Stimulated activated CD4-positive, alpha-beta T cell treated with anti-CD3 and anti-CD28 coated beads, Interleukin-2, amount 100 ng/mL, for 48 hours (primary cell): ENCODE measurements at regions not wholly inside any gene's neighbourhood (a gene's known extent, or its start where the extent isn't known, plus 50 kb on each side); places are given as distances from the start of the nearest gene placed in this dataset.

Experiments
- DNase-seq, 2 donors: peaks; one replicate each; pipeline ENCODE4 v3.0.0-alpha.2; 2020

- no peak for DNase-seq
Measured at GRCh38 chr1:29584776-29585175, 348.5 kb downstream of the PTPRU start.

- DNase-seq = no peak
Measured at GRCh38 chr1:29584362-29584761, 348.0 kb downstream of the PTPRU start.

DNA sequence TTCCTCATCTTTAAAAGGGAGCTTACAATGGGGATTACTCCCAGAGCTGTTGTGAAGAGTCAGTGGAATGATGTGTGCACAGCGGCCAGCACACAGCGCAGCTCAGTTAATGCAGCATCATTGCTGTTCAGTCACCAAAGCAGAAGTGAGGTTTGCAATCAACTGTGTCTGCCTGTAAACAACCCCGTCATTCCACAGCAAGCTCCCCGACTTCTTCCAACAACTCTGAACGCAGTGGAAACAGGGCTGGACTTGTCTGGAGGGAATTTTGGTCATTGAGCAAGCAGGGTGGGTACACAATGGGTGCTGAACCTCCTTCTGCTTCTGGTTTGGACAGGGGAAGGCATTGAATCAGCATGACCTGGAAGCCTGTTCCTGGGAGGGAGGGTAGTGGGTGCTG, 347.4 kb downstream of the PTPRU start:
- no peak for DNase-seq

- no peak for DNase-seq
Measured at GRCh38 chr1:29581256-29581655, 344.9 kb downstream of the PTPRU start.

GRCh38 chr1:29579821-29580425, 343.6 kb downstream of the PTPRU start:
- no peak for DNase-seq

DNA sequence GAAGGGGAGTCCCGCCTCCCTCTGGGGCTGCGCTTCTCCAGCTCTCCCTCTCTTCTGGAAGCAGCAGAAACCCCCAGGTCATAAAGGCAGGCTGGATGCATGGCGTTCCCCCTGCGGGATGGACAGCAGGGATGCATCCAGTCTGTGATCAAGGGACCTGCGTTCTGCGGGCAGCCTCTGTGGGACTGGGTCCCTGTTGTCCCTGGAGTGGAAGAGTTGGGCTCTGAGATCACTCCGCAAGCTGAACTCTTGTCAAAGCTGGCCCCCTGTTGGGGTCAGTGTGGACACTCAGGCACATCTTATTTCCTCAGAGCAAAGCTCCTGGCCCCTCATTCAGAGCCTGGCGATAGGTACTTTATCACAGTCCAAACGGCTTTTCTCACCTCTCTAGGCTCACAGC, 341.2 kb downstream of the PTPRU start:
- DNase-seq = no peak

DNA sequence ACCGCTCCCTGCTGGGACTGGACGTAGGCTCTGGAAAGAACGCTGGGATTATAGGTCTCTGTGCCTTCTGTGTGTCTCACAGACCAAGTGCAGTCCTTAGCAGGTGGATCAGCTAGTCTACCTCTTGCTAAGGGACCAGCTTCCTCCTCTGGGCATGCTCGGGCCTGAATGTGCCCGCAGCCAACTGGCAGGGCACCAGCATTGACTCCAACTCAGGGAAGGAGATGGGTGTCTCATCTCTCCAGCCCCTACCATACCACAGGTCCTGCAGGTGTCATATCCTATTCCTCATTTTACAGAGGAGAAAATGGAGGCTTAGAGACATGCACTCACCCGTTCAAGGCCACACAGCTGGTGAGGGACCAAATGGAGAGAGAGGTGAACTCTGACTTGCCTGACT, 340.2 kb downstream of the PTPRU start:
- no peak for DNase-seq

DNA sequence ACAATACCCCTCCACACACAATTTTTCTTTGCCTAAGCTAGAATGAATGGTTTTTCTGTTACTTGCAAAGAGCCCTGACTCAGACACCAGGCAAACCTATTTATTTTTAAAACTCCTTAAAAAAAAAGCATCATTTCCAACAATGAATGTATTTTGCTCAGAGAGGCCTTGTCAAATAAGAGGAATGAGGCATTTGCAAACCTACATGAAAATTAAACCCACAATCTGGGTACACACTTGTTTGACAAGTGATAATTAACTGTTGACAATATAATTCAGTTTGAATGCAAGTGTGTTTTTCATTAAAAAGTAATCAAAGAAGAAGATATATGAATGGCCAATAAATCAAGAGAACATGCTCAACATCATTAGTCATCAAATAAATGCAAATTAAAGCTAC, 339.5 kb downstream of the PTPRU start:
- DNase-seq = no peak

DNA sequence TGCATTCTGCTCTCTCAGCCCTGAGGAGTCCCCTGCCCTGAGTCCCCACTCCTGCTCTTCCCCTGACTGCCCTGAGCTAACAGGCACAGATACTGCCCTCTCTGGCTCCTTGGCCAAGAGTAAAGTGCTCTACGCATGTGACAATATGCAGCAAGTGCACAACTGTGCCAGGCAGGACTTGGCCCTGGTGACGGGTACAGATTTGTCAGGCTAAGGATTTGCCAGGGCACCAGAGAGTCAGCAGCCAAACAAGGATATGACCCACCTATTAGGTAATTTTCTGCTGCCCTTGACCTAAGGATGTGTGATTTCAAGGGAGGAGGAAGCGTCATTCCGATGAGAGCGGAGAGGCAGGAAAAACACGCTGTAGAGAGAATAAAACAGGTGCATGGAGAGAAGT, 339.0 kb downstream of the PTPRU start:
- no peak for DNase-seq

GRCh38 chr1:29574871-29575270, 338.5 kb downstream of the PTPRU start:
- DNase-seq = no peak

DNA sequence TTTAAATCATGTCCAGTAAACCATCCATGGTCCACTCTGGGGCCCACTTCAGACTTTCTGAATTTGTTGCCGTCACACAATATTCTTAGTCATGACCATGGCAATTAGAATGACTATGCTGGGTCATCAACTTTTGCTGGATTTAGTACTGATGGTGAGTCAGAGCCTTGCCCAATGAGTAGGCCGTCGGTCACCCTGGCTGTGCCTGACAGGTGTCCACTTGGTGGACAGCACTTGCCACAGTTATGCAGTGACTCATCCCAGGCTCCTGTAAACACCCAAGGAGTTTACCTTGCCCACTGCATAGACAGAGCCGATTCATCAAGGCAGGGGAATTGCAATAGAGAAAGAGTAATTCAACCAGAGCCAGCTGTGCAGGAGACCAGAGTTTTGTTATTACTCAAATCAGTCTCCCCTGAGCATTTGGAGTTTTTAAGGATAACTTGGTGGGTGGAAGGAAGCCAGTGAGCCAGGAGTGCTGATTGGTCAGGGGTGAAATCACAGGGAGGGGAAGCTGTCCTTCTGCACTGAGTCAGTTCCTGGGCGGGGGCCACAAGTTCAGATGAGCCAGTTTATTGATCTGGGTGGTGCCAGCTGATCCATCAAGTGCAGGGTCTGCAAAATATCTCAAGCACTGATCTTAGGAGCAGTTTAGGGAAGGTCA, 333.8 kb downstream of the PTPRU start:
- no peak for DNase-seq

DNA sequence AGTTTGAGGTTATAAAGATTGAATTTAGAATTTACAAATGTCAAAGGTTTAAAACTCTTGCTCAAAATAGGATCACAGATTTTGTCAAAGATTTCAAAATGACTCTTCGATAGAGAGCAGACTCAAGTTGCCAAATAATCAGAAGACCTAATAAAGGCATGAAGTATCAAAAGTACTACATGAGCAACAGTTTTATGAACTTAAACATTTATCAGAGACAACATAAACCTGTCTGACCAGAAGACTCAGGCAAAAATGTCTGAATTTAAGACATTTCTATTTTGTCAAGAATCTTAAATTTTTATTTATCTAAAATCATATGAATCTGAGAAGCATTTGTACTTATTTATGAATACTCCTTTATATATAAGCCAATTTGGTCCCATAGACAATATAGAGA, 330.9 kb downstream of the PTPRU start:
- DNase-seq = no peak

DNA sequence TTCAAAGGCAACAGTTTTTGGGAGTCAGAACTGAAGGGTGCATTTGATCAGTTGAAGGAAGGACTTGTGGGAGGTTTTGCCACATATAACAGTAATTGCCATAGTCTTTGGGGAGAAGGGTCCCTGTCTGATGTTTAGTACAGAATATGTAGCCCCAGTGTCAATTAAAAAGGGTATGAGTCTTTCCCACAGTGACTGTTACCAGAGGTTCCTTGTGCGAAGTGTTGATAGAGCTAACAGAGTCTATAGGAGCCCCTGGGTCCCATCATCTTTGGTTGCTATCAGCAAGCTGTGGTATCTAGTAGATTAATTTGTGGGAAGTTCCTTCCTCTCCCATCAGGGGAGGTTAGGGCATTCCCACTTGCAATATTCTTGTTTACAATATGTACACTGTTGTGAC, 329.2 kb downstream of the PTPRU start:
- no peak for DNase-seq

DNA sequence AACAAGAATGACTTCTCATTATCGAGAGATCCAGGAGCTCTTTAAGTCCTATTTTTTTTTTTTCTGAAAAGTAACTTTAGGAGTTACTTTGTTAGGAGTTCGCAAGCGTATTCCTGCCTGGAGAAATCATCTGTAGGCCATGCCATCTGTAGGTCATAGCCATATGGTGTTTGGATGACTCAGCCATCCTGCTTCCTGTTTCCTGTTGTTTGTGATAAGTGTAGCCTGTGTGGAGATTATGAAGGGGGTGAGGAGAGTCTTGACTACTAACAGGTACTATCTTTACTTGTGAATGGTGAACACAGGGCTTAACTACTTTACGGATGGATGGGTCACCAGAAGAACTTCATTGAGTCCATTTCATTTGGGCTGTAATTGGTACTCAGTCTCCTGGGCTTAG, 327.2 kb downstream of the PTPRU start:
- no peak for DNase-seq

GRCh38 chr1:29563092-29563491, 326.8 kb downstream of the PTPRU start:
- DNase-seq = no peak

DNA sequence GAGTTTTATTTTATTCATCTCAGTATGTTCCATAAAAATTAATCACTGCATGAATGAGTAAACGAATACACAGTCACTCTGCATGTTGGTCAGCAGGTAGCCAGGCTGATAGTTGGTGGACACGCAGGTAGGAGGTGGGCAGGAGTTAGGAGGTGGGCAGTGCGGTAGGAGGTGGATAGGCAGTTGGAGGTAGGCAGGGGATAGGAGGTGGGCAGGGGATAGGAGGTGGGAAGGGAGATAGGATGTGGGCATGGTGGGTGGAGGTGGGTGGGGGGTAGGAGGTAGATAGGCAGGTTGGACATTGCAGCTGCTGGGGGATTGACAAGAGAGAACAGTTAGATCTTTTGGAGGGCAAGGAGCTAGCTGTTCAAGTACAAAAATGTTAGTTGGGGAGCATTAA, 322.7 kb downstream of the PTPRU start:
- DNase-seq = no peak

- DNase-seq = no peak
Measured at GRCh38 chr1:29557701-29558600, 321.6 kb downstream of the PTPRU start.

GRCh38 chr1:29557066-29557465, 320.7 kb downstream of the PTPRU start:
- DNase-seq = no peak

DNA sequence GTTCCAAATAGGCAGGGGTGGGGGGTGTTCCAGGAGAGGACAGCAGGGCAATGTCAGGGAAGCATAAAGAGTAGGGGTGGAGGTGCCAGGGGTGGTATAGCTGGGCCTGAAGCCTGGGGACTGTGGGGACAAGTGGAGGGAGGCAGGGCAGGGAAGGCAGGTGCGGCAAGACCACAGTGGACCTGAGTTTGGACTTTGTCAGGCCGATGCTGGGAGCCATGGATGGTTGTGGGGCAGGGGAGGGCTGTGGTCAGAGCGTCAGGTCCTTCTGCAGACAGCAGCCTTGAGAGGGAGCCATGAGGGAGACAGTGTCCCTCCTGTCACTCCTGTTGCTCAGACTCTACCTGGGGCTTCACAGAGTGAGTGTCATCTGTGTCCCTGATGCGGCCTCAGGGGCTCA, 320.3 kb downstream of the PTPRU start:
- no peak for DNase-seq

DNA sequence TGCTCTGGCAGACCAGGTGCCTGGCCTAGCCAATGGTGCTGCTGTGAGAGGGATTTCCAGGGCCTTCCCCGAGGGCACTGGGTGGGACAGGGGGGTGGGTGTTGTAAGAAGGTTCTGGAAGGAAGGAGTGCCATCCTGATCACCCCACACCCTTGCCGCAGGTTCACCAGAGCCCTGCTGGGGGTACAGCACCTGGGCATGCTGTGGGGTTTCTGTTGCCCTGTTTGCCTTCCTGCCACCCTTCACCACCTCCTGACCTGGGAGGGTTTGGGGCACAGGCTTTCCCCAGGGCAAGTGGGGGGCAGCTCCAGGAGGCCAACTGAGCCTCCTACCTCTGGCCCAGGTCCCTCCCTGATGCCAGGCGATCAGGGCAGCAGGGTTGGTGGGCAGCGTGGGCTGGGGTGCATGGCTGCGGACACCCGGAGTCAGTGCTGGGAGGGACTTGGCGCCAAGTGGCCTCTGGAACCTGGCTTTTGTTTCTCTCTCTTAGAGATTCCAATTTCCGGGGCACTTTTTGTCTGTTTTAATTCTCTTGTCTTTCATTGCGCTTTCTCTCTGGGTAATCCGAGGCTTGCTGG, 318.8 kb downstream of the PTPRU start:
- DNase-seq = no peak

GRCh38 chr1:29554208-29554778, 318.0 kb downstream of the PTPRU start:
- no peak for DNase-seq

- no peak for DNase-seq
Measured at GRCh38 chr1:29551123-29551936, 315.0 kb downstream of the PTPRU start.
